Activated T-cell treated with anti-CD3 and anti-CD28 coated beads for 24 hours (primary cell): ENCODE measurements at regions not wholly inside any gene's neighbourhood (a gene's known extent, or its start where the extent isn't known, plus 50 kb on each side); places are given as distances from the start of the nearest gene placed in this dataset.
A peak's percentile ranks its signal among the peaks of the same experiment; 100 is the strongest.
"Not testable (repeated sequence)": the region's sequence is repeated elsewhere in the genome, so short reads cannot be mapped to it uniquely, and the experiment has no call there.

Experiments used
- DNase-seq: peaks from one replicate; pipeline ENCODE4 v3.0.0-alpha.2; 2020; ENCODE audit warnings: low read depth

- no peak for DNase-seq
Observed at GRCh38 chr2:14828223-14828622, 195.7 kb downstream of the LRATD1 start.

- no peak for DNase-seq
Observed at GRCh38 chr2:14828968-14829367, 196.5 kb downstream of the LRATD1 start.

- DNase-seq = no peak
Observed at GRCh38 chr2:14831458-14831857, 198.9 kb downstream of the LRATD1 start.

GRCh38 chr2:14843507-14844204 is 211.1 kb downstream of the LRATD1 start:
- DNase-seq = no peak

- no peak for DNase-seq
Observed at GRCh38 chr2:14855751-14856150, 223.2 kb downstream of the LRATD1 start.

- DNase-seq = no peak
Observed at GRCh38 chr2:14861181-14861580, 228.7 kb downstream of the LRATD1 start.

- no peak for DNase-seq
Observed at GRCh38 chr2:14866736-14867352, 234.3 kb downstream of the LRATD1 start.

GRCh38 chr2:14867853-14868252 is 235.3 kb downstream of the LRATD1 start:
- DNase-seq = no peak

GRCh38 chr2:14872779-14873325 is 240.3 kb downstream of the LRATD1 start:
- no peak for DNase-seq

GRCh38 chr2:14881651-14882327 is 249.3 kb downstream of the LRATD1 start:
- no peak for DNase-seq

GRCh38 chr2:14884651-14885050 is 252.1 kb downstream of the LRATD1 start:
- no peak for DNase-seq

GRCh38 chr2:14891546-14891945 is 259.0 kb downstream of the LRATD1 start:
- no peak for DNase-seq

GRCh38 chr2:14896330-14897030 is 264.0 kb downstream of the LRATD1 start:
- DNase-seq = no peak

- DNase-seq = no peak
Observed at GRCh38 chr2:14899621-14900414, 267.3 kb downstream of the LRATD1 start.

- no peak for DNase-seq
Observed at GRCh38 chr2:14901737-14902136, 269.2 kb downstream of the LRATD1 start.

GRCh38 chr2:14902953-14903352 is 270.4 kb downstream of the LRATD1 start:
- DNase-seq = no peak

- DNase-seq = peak; percentile 11
Observed at GRCh38 chr2:14903709-14904374, 271.3 kb downstream of the LRATD1 start.

- DNase-seq = not testable (repeated sequence)
Observed at GRCh38 chr2:14904378-14904777, 271.9 kb downstream of the LRATD1 start.

- DNase-seq = no peak
Observed at GRCh38 chr2:14905571-14905970, 273.1 kb downstream of the LRATD1 start.

- DNase-seq = no peak
Observed at GRCh38 chr2:14907014-14907612, 274.6 kb downstream of the LRATD1 start.

GRCh38 chr2:14909795-14910194 is 277.3 kb downstream of the LRATD1 start:
- no peak for DNase-seq
